D721Med (cell line): ENCODE measurements at regions not wholly inside any gene's neighbourhood (a gene's known extent, or its start where the extent isn't known, plus 50 kb on each side); places are given as distances from the start of the nearest gene placed in this dataset.

Experiments
- DNase-seq: peaks from one replicate; pipeline ENCODE4 v3.0.0; 2011; ENCODE audit warnings: low spot score; ENCODE audit not compliant: insufficient read length
- FAIRE-seq: peaks from 2 replicates; lab custom pipeline; 2011; peaks lifted over from hg19 to GRCh38; lab: Jason Lieb, UNC
- CTCF ChIP-seq: IDR thresholded peaks from 2 replicates; pipeline ENCODE4 v1.5.1; 2012; ENCODE audit warnings: mild to moderate bottlenecking, control low read depth; ENCODE audit not compliant: insufficient read depth; ENCODE audit errors: missing control alignments

DNA sequence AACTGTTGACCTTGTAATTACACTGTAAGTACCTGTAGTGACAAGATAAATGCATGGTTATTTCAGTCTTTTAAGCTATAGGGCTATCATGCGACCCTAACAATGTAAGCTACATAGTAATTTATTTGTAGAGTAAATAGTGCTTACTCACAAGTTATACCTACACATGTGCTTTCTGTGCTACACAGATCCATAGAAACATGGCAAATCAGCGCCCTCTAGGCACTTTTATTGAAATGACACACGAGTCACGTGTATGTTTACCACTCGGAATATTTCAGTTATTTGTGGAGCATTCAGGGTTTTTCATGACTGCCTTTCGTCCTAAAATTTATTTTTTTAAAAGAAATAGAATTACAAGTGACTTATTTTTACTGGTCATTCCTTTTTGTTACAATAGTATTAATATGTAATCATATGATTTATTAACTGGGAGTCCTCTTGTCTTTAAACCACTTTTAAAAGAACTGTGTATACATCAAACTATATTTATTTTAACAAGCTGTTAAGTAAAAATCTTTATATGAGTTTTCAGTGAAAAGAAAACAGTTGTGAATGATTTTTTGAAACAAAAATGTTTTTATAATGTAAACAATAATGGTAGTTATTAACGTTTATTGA lies 1242.3 kb upstream of the WWC1 start:
- peak; percentile 81 for FAIRE-seq
- peak; percentile 82 for TF ChIP-seq CTCF
- no peak for DNase-seq

- DNase-seq (no peak), FAIRE-seq (no peak)
- TF ChIP-seq CTCF = no peak
Observed at GRCh38 chr5:167049771-167050567, 1241.5 kb upstream of the WWC1 start.

GRCh38 chr5:167050568-167051401 lies 1240.7 kb upstream of the WWC1 start:
- no peak for FAIRE-seq
- DNase-seq = no peak
- no peak for TF ChIP-seq CTCF

- no peak for TF ChIP-seq CTCF
- DNase-seq = no peak
- FAIRE-seq = no peak
Observed at GRCh38 chr5:167051402-167051768, 1240.1 kb upstream of the WWC1 start.

DNA sequence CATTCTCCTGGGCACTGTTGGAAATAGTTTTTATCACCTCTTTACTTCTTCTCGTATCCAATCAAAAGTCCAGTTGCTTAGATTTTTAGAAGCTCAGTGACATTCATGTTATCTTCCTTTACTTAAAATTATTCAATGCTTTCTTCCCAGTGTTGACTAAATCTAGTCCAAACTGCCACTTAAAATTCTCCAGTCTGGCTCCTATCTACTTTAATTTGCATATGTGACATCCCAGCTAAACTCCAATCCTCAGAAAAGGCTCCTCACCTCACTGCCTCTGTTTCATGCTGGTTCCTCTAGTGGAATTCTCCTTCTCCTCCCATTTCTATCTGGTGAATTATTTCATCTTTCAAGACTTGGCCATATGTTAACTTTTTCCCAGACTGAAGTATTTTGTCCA lies 1238.7 kb upstream of the WWC1 start:
- TF ChIP-seq CTCF = no peak
- no peak for DNase-seq
- FAIRE-seq = no peak

- no peak for TF ChIP-seq CTCF
- FAIRE-seq (no peak), DNase-seq (no peak)
Observed at GRCh38 chr5:167057665-167058064, 1233.8 kb upstream of the WWC1 start.
